RWPE1 (cell line): ENCODE measurements at regions not wholly inside any gene's neighbourhood (a gene's known extent, or its start where the extent isn't known, plus 50 kb on each side); places are given as distances from the start of the nearest gene placed in this dataset.

ENCODE experiments used
- CTCF ChIA-PET: fragments of 350-600 bp; sonication (Branson Sonifier 250); formaldehyde crosslinking; extraction: SDS; loops from one replicate; lab custom pipeline; 2021; lab: Yijun Ruan, JAX
- POLR2A ChIA-PET: fragments of 400-600 bp; formaldehyde crosslinking; extraction: SDS; loops from one replicate; lab custom pipeline; 2020; ENCODE audit warnings: antibody characterized with exemption; ENCODE audit not compliant: low non-redundant PET; lab: Yijun Ruan, JAX
- DNase-seq: peaks from one replicate; pipeline ENCODE4 v3.0.0; 2012; ENCODE audit warnings: low spot score
- H3K27ac ChIP-seq: fragments of 450-650 bp; 2 replicates; pipeline ENCODE4 v1.5.1; 2017
- TF ChIP-seq, protein P1 (sequence below): fragments of 450-650 bp; conservative IDR thresholded peaks from 2 replicates; pipeline ENCODE4 v1.5.1; 2017; ENCODE audit warnings: low read depth, mild to moderate bottlenecking

DNA sequence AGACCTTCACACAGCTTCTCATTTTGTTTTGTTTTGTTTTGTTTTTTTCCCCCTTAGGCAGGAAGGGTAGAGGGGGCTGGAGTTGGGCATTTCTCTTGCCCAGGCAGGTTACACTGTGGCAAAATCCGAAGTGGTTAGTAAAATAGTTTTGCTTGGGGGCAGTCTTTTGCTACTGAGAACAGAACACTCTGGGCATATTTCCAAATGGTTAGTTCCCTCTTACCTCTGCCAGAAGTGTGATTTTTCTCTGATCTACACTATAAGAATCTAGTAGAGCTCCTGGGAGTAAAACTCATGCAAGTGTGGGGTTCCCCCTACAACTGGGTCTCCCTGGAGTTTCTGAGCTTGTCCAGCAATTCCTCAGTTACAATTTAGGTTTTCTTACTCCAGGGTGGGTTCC lies 61.7 kb downstream of the NPS start:
- no peak overlapping the region for H3K27ac ChIP-seq
- no peak for DNase-seq
- ChIA-PET CTCF (interaction anchor here (0.8 kb wide), 1 partner anchor 43 kb away, joined by 3 read pairs; no protein-coding TSS in a partner anchor), POLR2A (no interaction called here)
- TF ChIP-seq, protein P1, sequence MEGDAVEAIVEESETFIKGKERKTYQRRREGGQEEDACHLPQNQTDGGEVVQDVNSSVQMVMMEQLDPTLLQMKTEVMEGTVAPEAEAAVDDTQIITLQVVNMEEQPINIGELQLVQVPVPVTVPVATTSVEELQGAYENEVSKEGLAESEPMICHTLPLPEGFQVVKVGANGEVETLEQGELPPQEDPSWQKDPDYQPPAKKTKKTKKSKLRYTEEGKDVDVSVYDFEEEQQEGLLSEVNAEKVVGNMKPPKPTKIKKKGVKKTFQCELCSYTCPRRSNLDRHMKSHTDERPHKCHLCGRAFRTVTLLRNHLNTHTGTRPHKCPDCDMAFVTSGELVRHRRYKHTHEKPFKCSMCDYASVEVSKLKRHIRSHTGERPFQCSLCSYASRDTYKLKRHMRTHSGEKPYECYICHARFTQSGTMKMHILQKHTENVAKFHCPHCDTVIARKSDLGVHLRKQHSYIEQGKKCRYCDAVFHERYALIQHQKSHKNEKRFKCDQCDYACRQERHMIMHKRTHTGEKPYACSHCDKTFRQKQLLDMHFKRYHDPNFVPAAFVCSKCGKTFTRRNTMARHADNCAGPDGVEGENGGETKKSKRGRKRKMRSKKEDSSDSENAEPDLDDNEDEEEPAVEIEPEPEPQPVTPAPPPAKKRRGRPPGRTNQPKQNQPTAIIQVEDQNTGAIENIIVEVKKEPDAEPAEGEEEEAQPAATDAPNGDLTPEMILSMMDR, result no peak

DNA sequence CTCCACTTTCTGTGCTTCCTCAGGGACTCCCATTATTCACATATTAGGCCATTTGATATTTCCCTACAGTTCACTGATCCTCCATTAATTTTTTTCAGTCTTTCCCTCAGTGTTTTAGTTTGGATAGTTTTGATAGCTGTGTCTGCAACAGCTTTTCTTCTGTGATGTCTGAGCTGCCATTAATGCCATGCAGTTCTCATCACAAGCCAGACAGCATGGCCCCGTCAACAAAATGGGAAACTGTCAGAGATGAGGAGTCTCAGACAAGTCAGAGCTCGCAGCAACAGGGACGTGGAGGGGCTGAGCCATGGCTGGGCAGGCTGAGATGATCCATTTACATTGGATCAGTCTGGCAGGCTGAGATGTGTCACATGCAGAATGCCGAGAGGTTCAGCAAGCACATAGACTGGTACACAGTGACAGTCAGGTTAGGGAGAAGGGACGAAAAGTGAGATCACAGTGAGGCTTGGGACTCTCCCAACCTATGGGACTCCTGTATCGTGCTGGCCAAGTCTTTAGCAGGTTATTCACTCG lies 65.4 kb downstream of the NPS start:
- H3K27ac ChIP-seq, result no peak overlapping the region
- ChIA-PET CTCF (interaction anchor here (0.8 to 1.2 kb wide), 2 partner anchors 188 to 239 kb away, joined by 3 to 4 read pairs; no protein-coding TSS in a partner anchor), POLR2A (no interaction called here)
- TF ChIP-seq, protein P1, result no peak
- no peak for DNase-seq

DNA sequence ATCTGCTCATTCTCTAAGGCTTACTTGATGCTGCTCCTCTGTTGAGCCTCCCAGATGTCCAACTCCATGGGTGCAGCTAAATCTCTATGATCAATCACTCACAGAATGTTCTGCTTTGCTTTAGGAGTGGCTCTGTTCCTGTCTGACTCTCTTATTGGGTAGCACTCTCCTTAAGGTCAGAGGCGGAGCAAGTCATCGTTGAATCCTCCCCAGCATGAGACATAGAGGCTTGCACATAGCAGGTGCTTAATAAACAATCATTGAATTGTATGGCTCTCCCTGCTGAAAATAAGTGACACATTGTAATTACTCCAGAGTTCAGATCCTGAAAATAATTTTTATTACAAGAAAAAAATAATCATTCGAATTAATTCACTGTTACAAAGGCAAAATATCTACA lies 69.7 kb downstream of the NPS start:
- DNase-seq, result no peak
- POLR2A ChIA-PET, result no interaction called here
- CTCF ChIA-PET, result no interaction called here
- no peak overlapping the region for H3K27ac ChIP-seq
- TF ChIP-seq, protein P1, result no peak

DNA sequence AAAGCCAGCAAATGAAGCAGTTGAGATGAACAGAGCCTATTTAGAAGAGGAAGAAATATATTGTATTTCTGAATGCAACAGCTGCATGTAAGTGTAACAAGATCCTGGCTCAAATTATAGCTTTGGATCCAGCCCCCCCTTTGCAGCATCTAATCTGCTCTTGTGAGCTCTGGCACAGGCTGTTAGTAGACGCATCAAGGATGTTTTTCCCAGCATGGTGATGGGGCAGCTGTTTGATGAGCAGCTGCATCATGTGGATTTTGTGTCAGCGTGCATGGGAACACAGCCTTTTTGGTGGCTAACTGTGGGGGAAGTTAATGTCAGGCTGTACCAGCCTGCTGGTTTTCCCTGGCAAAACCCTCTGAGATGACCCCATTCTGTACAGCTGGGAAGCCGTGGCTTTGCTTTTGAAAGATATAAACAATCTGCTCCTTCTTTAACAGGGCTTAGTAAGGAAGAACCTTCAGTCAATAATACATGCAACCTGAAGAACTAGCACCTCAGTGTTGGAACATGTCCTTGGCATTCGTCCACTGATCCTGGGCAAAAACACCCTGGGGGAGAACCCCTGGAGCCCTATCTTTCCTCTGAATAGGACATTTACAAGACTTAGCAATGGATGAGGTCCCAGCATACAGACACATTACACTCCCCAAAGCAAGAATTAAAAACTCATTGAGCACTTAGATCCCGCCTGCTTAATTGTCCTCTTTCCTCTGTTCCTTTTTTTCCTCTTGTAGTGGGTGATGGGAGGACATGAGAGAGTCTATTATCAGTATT lies 70.6 kb downstream of the NPS start:
- TF ChIP-seq, protein P1, result no peak
- POLR2A ChIA-PET, result no interaction called here
- no peak for DNase-seq
- H3K27ac ChIP-seq, result no peak overlapping the region
- CTCF ChIA-PET, result no interaction called here

DNA sequence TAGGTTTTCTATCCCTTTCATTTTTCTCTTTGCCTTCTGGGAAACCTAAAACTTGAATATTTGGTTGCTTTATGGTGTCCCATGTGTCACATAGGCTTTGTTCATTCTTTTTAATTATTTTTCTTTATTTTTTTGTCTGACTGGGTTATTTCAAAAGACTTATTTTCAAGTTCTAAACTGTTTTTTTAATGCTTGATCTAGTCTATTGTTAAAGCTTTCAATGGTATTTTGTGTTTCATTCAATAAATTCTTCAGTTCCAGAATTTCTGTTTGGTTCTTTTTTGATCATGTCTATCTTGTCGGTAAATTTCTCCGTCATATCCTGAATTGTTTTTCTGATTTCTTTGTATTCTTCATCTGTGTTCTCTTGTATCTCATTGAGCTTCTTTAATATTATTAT lies 86.8 kb downstream of the NPS start:
- ChIA-PET POLR2A (no interaction called here), CTCF (no interaction called here)
- TF ChIP-seq, protein P1, result no peak
- no peak overlapping the region for H3K27ac ChIP-seq
- DNase-seq, result no peak

DNA sequence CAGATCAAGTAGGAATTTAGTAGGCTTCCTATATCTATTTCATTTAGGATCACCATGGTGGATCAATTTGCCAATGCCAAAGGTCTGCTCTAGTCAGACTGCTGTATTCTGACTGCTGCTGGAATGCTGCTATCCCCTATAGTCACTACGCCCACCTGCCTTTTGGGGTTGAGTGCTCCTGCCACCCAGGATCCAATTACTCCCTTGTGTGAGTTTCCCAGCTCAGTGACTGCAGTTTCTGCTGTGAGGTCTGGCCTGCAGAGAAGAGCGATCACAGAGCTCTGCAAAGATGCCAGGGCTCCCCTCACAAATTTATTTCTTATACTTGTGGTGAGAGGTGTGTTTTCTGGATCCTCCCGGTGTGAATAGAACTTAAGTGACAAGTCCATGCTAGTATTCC lies 88.1 kb upstream of the FOXI2 start:
- TF ChIP-seq, protein P1, result no peak
- POLR2A ChIA-PET, result no interaction called here
- H3K27ac ChIP-seq, result no peak overlapping the region
- no peak for DNase-seq
- CTCF ChIA-PET, result no interaction called here
